B cell (primary cell): ENCODE measurements at regions not wholly inside any gene's neighbourhood (a gene's known extent, or its start where the extent isn't known, plus 50 kb on each side); places are given as distances from the start of the nearest gene placed in this dataset.

ENCODE experiments used
- CTCF ChIP-seq: fragments of 200-600 bp; IDR thresholded peaks from one replicate; pipeline ENCODE4 v1.8.0; 2022; ENCODE audit warnings: antibody characterized with exemption, mild to moderate bottlenecking
- EZH2 ChIP-seq: IDR thresholded peaks from 2 replicates; pipeline ENCODE4 v1.6.1; 2012; ENCODE audit warnings: borderline replicate concordance, low read depth, mild to moderate bottlenecking, moderate library complexity, low read length; ENCODE audit not compliant: insufficient read depth, poor library complexity, severe bottlenecking

GRCh38 chr5:29715167-29715566 is 1478.3 kb upstream of the CDH6 start:
- no peak for TF ChIP-seq CTCF
- no peak for TF ChIP-seq EZH2
